ENCODE measurements at regions not wholly inside any gene's neighbourhood (a gene's known extent, or its start where the extent isn't known, plus 50 kb on each side); places are given as distances from the start of the nearest gene placed in this dataset.

DNA sequence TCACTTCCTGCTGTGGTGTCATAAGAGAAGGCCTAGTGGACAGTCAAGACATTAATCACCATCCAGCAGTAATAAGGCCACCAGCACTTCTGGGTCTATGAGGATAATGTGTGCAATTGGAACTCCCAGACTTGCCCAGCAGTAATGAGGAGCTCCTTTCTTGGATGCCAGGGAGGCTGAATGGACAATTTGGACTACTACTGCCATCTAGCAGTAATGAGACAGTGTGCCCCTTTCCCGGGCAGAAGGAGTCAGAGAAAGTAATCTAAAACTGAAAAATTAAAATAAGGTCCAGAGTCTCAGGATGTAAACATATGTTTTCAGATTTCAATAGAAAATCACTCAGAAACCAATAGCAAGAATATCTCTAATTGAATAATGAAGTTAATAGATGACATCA lies 400.4 kb downstream of the CDC14C start:
- no peak overlapping the region for H3K27ac ChIP-seq
- no peak overlapping the region for H3K4me3 ChIP-seq (ENCODE audit: low read depth, low read length)
- no peak overlapping the region for H3K4me2 ChIP-seq (ENCODE audit: low read length)
- H3K79me2 ChIP-seq, result no peaks in the 10 kb centered on the region
- H3K36me3 ChIP-seq (ENCODE audit: control insufficient read depth, insufficient read depth, low read length), result no peaks in the 10 kb centered on the region
- no peak overlapping the region for H3K9ac ChIP-seq
- no peak for TF ChIP-seq CTCF (IDR thresholded peaks at IDR 0.05)
- H3K9me3 ChIP-seq (ENCODE audit: control insufficient read depth, low read length), result no peaks in the 10 kb centered on the region
- no peak overlapping the region for H2AFZ ChIP-seq
- H3K4me1 ChIP-seq, result no peaks in the 10 kb centered on the region
- H3K27me3 ChIP-seq (ENCODE audit: control insufficient read depth, insufficient read depth, low read length), result no peaks in the 10 kb centered on the region

DNA sequence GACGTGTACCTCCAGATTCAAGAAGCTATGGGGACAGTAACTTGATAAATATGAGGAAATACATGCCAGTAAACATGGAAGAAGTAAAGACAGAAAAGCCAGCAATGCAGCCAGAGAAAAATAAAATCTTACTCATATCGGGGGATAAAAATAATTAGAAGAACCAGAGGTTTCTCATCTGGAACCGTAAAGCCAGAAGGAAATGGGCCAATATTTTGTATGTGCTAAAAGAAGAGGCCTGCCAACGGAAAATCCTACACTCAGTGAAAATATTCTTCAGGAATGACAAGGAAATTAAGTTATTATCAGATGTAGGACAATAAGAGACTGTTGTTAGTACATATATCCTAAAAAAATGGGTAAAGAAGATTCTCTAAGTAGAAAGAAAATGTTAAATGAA lies 401.2 kb downstream of the CDC14C start:
- no peak overlapping the region for H3K27ac ChIP-seq
- H3K9ac ChIP-seq, result no peak overlapping the region
- no peak overlapping the region for H3K4me2 ChIP-seq (ENCODE audit: low read length)
- H3K9me3 ChIP-seq (ENCODE audit: control insufficient read depth, low read length), result no peaks in the 10 kb centered on the region
- H3K4me3 ChIP-seq (ENCODE audit: low read depth, low read length), result no peak overlapping the region
- TF ChIP-seq CTCF (IDR thresholded peaks at IDR 0.05), result no peak
- no peaks in the 10 kb centered on the region for H3K27me3 ChIP-seq (ENCODE audit: control insufficient read depth, insufficient read depth, low read length)
- no peaks in the 10 kb centered on the region for H3K79me2 ChIP-seq
- H2AFZ ChIP-seq, result no peak overlapping the region
- H3K36me3 ChIP-seq (ENCODE audit: control insufficient read depth, insufficient read depth, low read length), result no peaks in the 10 kb centered on the region
- no peaks in the 10 kb centered on the region for H3K4me1 ChIP-seq

- Histone ChIP-seq H3K9ac (no peak overlapping the region), H3K36me3 (ENCODE audit: control insufficient read depth, insufficient read depth, low read length) (no peaks in the 10 kb centered on the region), H3K4me1 (no peaks in the 10 kb centered on the region), H3K27me3 (ENCODE audit: control insufficient read depth, insufficient read depth, low read length) (no peaks in the 10 kb centered on the region), H3K4me2 (ENCODE audit: low read length) (no peak overlapping the region), H3K27ac (no peak overlapping the region), H3K79me2 (no peaks in the 10 kb centered on the region), H3K4me3 (ENCODE audit: low read depth, low read length) (no peak overlapping the region), H3K9me3 (ENCODE audit: control insufficient read depth, low read length) (no peaks in the 10 kb centered on the region), H2AFZ (no peak overlapping the region)
- no peak for TF ChIP-seq CTCF (IDR thresholded peaks at IDR 0.05)
Observed at GRCh38 chr7:49327155-49327554, 402.8 kb downstream of the CDC14C start.

- no peak overlapping the region for H3K27ac ChIP-seq
- no peak overlapping the region for H3K4me3 ChIP-seq (ENCODE audit: low read depth, low read length)
- no peaks in the 10 kb centered on the region for H3K4me1 ChIP-seq
- H3K9me3 ChIP-seq (ENCODE audit: control insufficient read depth, low read length), result no peaks in the 10 kb centered on the region
- H3K4me2 ChIP-seq (ENCODE audit: low read length), result no peak overlapping the region
- no peak overlapping the region for H2AFZ ChIP-seq
- H3K27me3 ChIP-seq (ENCODE audit: control insufficient read depth, insufficient read depth, low read length), result no peaks in the 10 kb centered on the region
- no peak overlapping the region for H3K9ac ChIP-seq
- no peaks in the 10 kb centered on the region for H3K36me3 ChIP-seq (ENCODE audit: control insufficient read depth, insufficient read depth, low read length)
- no peak for TF ChIP-seq CTCF (IDR thresholded peaks at IDR 0.05)
- no peaks in the 10 kb centered on the region for H3K79me2 ChIP-seq
Observed at GRCh38 chr7:49333180-49333881, 409.0 kb downstream of the CDC14C start.

DNA sequence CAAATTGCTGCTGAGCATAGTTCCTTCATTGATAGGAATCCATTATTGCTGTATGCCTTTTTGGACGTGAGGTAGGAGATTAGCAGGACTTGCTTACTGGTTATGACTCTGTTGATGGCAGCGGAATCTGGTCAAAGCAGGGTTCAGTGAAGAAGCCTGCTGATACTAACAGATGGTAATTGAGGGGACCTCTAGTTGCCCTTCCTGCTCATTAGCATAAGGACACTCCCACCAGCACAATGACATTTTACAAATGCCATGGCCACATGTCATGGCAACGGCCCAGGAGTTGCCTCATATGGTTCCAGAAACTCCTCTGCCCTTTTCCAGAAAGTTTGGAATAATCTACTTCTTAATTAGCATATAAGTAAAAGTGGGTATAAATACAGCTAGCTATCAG lies 417.5 kb downstream of the CDC14C start:
- Histone ChIP-seq H3K27ac (no peak overlapping the region), H3K4me1 (no peaks in the 10 kb centered on the region)

More for the DNA sequence above, 417.5 kb downstream of the CDC14C start:
- no peak overlapping the region for H3K4me2 ChIP-seq (ENCODE audit: low read length)
- H3K36me3 ChIP-seq (ENCODE audit: control insufficient read depth, insufficient read depth, low read length), result no peaks in the 10 kb centered on the region
- no peak overlapping the region for H3K9ac ChIP-seq
- H3K4me3 ChIP-seq (ENCODE audit: low read depth, low read length), result no peak overlapping the region
- TF ChIP-seq CTCF (IDR thresholded peaks at IDR 0.05), result no peak
- H3K27me3 ChIP-seq (ENCODE audit: control insufficient read depth, insufficient read depth, low read length), result no peaks in the 10 kb centered on the region
- H3K9me3 ChIP-seq (ENCODE audit: control insufficient read depth, low read length), result no peaks in the 10 kb centered on the region
- no peaks in the 10 kb centered on the region for H3K79me2 ChIP-seq
- H2AFZ ChIP-seq, result no peak overlapping the region
